Activated T-helper 1 cell treated with anti-CD3 and anti-CD28 coated beads, Interleukin-12 subunit alpha, Interleukin-12 subunit beta, Interleukin-2, Interleukin-4 antibody, amounts not matched to agents 30 ng/mL and 10 ng/mL and 1 ng/mL, durations not matched to agents 14 hours and 24 hours and 36 hours (primary cell): ENCODE measurements at regions not wholly inside any gene's neighbourhood (a gene's known extent, or its start where the extent isn't known, plus 50 kb on each side); places are given as distances from the start of the nearest gene placed in this dataset.

Experiments used
- DNase-seq: peaks from one replicate; pipeline ENCODE4 v3.0.0; 2021; ENCODE audit warnings: low spot score
- H3K27ac Mint-ChIP-seq: one replicate; pipeline ENCODE4 v1.8.0; 2021; ENCODE audit warnings: mild to moderate bottlenecking, mixed read lengths
- H3K27me3 Mint-ChIP-seq: one replicate; pipeline ENCODE4 v1.8.0; 2022; ENCODE audit warnings: mild to moderate bottlenecking, moderate library complexity, mixed read lengths; ENCODE audit not compliant: insufficient read depth
- H3K36me3 Mint-ChIP-seq: one replicate; pipeline ENCODE4 v1.8.0; 2021; ENCODE audit warnings: low read depth, mixed read lengths
- H3K4me1 Mint-ChIP-seq: one replicate; pipeline ENCODE4 v1.8.0; 2021; ENCODE audit warnings: low read depth, mixed read lengths
- H3K4me3 Mint-ChIP-seq: one replicate; pipeline ENCODE4 v1.8.0; 2021; ENCODE audit warnings: mild to moderate bottlenecking, moderate library complexity, mixed read lengths
- H3K9me3 Mint-ChIP-seq: one replicate; pipeline ENCODE4 v1.8.0; 2021; ENCODE audit warnings: mixed read lengths
- intact Hi-C: fragments of 100-400 bp; cut with micrococcal nuclease; formaldehyde crosslinking; loops from one replicate; pipeline ENCODE4 v1.15.1; 2024

- Mint-ChIP-seq H3K36me3 (no peaks in the 10 kb centered on the region), H3K4me1 (no peaks in the 10 kb centered on the region), H3K4me3 (no peak overlapping the region), H3K9me3 (no peaks in the 10 kb centered on the region), H3K27me3 (peaks cover 3% of the 10 kb centered on the region), H3K27ac (no peak overlapping the region)
- intact Hi-C loops, result no loop called here
- DNase-seq, result no peak
Observed at GRCh38 chr5:141784529-141784928, 93.7 kb downstream of the PCDH1 start.

- intact Hi-C loops, result no loop called here
- Mint-ChIP-seq H3K27ac (no peak overlapping the region), H3K36me3 (no peaks in the 10 kb centered on the region), H3K4me3 (no peak overlapping the region), H3K9me3 (no peaks in the 10 kb centered on the region), H3K27me3 (peaks cover 3% of the 10 kb centered on the region), H3K4me1 (peaks cover 2% of the 10 kb centered on the region)
- DNase-seq, result no peak
Observed at GRCh38 chr5:141783947-141784296, 94.3 kb downstream of the PCDH1 start.

DNA sequence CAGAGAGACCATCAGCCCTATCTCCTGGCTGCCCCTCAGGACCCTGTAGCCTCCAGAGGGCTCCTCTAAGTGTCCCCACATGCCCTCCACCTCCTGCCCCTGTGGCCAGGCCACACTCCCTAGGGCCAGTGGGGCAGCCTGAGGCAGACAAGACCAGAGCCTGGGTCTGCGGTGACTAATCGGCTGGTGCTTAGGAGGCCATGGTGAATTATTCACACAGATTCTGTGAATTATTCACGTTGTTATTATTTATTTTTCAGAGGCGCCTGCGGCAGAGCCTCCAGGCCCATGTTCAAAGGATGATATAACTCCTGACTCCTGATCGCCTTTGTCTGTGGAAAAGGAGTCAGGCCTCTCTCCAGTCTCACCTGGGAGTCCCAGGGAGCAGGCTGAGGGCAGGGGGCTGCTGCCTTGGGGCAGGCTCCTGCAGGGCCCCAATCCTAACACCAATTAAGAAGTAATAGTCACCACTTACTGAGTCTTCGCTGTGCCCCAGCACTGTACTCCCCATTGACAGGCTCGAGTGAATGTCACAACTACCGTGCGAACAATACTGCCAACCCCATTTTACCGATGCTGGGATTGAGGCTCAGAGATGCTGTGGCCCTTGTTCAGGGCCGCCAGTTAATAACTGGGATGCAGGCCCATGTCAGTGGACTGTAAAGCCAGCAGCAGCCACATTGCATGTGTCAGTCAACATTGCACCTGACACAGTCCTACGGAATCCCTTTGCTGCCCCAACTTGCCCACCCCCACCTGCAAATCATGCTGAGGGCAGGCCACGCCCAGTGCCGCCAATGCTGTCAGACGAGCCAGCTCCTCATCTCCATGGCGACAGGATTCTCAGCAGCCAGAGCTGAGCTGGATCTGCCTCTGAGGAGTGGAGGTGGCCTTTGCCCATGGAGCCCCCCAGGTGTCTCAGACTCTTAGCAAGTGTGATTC, 94.9 kb downstream of the PCDH1 start:
- Mint-ChIP-seq H3K27ac (no peak overlapping the region), H3K4me3 (no peak overlapping the region), H3K36me3 (no peaks in the 10 kb centered on the region), H3K4me1 (peaks cover 5% of the 10 kb centered on the region), H3K27me3 (peaks cover 6% of the 10 kb centered on the region), H3K9me3 (no peaks in the 10 kb centered on the region)
- no peak for DNase-seq
- intact Hi-C loops, result no loop called here

DNA sequence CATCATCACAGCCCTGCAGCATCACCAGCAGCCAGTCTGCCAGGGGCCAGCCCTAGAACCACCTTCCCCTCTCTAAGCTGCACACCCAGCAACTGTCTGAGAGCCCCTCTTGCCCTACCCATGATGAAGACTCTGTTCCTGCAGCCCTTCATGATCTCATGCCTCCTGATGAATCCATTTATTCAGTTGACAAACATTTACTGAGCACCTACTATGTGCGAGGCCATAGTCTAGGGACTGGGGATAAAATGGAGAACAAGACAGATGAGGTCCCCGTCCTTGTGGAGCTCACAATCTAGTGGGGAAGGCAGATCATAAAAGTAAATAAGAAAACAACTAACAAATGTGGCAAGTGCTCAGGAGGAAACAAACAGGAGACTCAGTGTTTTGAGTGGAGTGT, 96.3 kb downstream of the PCDH1 start:
- H3K27me3 Mint-ChIP-seq, result peaks cover 8% of the 10 kb centered on the region
- H3K36me3 Mint-ChIP-seq, result no peaks in the 10 kb centered on the region
- H3K4me1 Mint-ChIP-seq, result peaks cover 5% of the 10 kb centered on the region
- intact Hi-C loops, result no loop called here
- H3K9me3 Mint-ChIP-seq, result no peaks in the 10 kb centered on the region
- no peak overlapping the region for H3K27ac Mint-ChIP-seq
- DNase-seq, result no peak
- H3K4me3 Mint-ChIP-seq, result no peak overlapping the region

GRCh38 chr5:141780952-141781781, 97.0 kb downstream of the PCDH1 start:
- intact Hi-C loops, result no loop called here
- no peak for DNase-seq
- H3K27ac Mint-ChIP-seq, result no peak overlapping the region
- peaks cover 5% of the 10 kb centered on the region for H3K4me1 Mint-ChIP-seq
- peaks cover 7% of the 10 kb centered on the region for H3K27me3 Mint-ChIP-seq
- H3K36me3 Mint-ChIP-seq, result no peaks in the 10 kb centered on the region
- H3K9me3 Mint-ChIP-seq, result no peaks in the 10 kb centered on the region
- H3K4me3 Mint-ChIP-seq, result no peak overlapping the region

- Mint-ChIP-seq H3K27me3 (peaks cover 7% of the 10 kb centered on the region), H3K4me3 (no peak overlapping the region), H3K9me3 (no peaks in the 10 kb centered on the region), H3K27ac (no peak overlapping the region), H3K36me3 (no peaks in the 10 kb centered on the region), H3K4me1 (peaks cover 5% of the 10 kb centered on the region)
- intact Hi-C loops, result no loop called here
- no peak for DNase-seq
Observed at GRCh38 chr5:141780240-141780951, 97.8 kb downstream of the PCDH1 start.

- Mint-ChIP-seq H3K9me3 (no peaks in the 10 kb centered on the region), H3K4me3 (no peak overlapping the region), H3K36me3 (no peaks in the 10 kb centered on the region), H3K27me3 (peaks cover 7% of the 10 kb centered on the region), H3K4me1 (peaks cover 5% of the 10 kb centered on the region), H3K27ac (no peak overlapping the region)
- intact Hi-C loops, result no loop called here
- DNase-seq, result no peak
Observed at GRCh38 chr5:141779503-141779973, 97.5 kb upstream of the ARAP3 start.

DNA sequence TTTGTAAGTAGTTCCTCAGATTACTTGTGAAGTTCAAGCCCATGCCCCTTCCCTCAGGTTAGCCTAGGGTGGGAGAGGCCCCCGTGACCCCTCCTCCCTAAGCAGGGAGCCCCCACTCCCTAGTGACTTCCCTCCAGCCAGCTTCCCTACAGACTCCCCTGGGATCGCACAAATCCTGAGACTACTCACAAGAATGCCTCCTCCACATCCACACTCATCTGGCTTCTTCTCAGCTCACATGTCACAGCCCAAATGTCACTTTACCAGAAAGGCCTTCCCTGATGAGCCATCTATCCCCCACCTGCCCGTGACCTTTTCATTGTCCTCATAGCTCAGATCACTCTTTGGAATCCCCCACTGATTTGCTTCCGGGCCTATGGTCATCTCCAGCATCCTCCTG, 96.7 kb upstream of the ARAP3 start:
- Mint-ChIP-seq H3K9me3 (no peaks in the 10 kb centered on the region), H3K4me3 (no peak overlapping the region), H3K4me1 (peaks cover 5% of the 10 kb centered on the region), H3K27me3 (peaks cover 7% of the 10 kb centered on the region), H3K27ac (no peak overlapping the region), H3K36me3 (no peaks in the 10 kb centered on the region)
- no peak for DNase-seq
- intact Hi-C loops, result no loop called here

- peaks cover 5% of the 10 kb centered on the region for H3K4me1 Mint-ChIP-seq
- no peak overlapping the region for H3K4me3 Mint-ChIP-seq
Observed at GRCh38 chr5:141778206-141778605, 96.2 kb upstream of the ARAP3 start.

DNA sequence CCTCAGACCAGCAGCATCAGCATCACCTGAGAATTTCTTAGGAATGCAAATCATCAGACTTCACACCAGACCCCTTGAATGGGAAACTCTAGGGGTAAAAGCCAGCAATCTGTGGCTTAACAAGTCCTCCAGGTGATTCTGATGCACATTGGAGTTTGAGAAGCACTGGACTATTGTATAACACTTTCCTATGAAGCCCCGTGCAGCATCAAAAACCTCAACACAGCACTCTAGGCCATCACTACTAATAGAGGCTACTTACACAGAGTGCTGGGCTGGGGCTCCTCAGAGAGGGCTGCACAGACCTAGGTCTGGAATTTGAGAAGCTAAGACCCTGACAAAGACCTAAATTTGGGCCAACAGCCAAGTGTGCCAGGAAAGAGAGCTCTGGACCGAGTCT, 95.7 kb upstream of the ARAP3 start:
- no peak for DNase-seq

More at GRCh38 chr5:141778206-141778605, 96.2 kb upstream of the ARAP3 start:
- intact Hi-C loops, result no loop called here
- Mint-ChIP-seq H3K27ac (no peak overlapping the region), H3K9me3 (no peaks in the 10 kb centered on the region), H3K27me3 (peaks cover 7% of the 10 kb centered on the region), H3K36me3 (no peaks in the 10 kb centered on the region)
- DNase-seq, result no peak

DNA sequence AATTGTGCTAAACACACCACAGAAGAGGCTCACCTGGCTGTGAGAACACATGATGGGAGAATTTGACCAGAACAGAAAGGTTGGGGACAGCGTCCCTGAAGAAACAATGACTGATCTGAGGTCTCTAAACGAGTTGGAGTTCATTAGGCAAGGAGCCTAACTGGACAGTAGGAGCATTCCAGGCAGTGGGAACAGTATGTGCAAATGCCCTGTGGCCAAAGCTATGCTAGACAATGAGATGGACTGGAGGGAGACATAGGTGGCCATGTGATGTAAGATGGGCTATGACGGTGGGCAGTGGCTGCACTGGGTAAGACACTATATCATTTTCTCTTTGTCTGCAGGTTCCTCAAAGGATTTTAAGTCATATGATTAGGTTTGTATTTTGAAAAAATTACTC, 95.1 kb upstream of the ARAP3 start:
- Mint-ChIP-seq H3K4me3 (no peak overlapping the region), H3K9me3 (no peaks in the 10 kb centered on the region), H3K36me3 (no peaks in the 10 kb centered on the region), H3K4me1 (peaks cover 5% of the 10 kb centered on the region), H3K27me3 (peaks cover 7% of the 10 kb centered on the region), H3K27ac (no peak overlapping the region)
- no peak for DNase-seq
- intact Hi-C loops, result no loop called here

More for the DNA sequence above, 95.7 kb upstream of the ARAP3 start:
- H3K27ac Mint-ChIP-seq, result no peak overlapping the region
- H3K36me3 Mint-ChIP-seq, result no peaks in the 10 kb centered on the region
- H3K4me3 Mint-ChIP-seq, result no peak overlapping the region
- intact Hi-C loops, result no loop called here
- H3K9me3 Mint-ChIP-seq, result no peaks in the 10 kb centered on the region
- H3K27me3 Mint-ChIP-seq, result peaks cover 7% of the 10 kb centered on the region
- H3K4me1 Mint-ChIP-seq, result peaks cover 5% of the 10 kb centered on the region

DNA sequence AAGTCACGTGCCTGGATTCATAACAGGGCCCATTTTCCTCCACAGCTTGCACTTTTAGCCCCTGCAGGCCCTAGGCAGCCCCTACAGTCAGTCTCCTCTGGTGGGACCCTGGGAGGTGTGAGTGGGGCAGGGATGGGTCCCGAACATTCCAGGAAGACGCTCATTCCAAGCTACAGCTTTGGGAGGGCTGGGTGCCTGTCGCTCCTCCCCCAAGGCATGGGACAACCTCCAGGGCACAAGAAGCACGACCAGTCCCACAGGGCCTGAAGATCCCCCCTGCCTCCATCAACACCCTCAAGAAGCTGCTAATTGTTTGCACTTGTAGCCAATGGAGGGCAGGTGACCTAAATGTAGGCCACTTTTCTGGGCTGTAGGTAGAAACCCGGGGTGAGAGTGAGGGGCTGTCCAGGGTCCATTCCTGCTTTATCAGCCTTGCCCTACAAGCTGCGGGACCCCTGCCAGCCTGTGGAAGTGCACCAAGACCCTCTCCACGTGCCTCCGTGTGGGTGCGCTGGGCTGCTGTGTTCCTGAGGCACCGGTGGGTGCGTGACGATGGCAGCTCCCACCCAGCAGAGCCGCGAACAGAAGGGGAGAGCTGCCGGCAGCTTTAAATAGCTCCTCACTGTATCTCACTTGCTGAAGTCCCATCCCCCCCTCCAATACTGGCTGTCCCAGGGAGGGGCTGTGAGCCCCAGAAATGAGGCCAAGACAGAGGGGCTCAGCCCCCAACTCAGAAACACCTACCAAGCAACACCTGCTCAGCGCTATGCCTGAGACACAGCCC, 91.9 kb upstream of the ARAP3 start:
- Mint-ChIP-seq H3K4me1 (peaks cover 3% of the 10 kb centered on the region), H3K9me3 (no peaks in the 10 kb centered on the region), H3K27ac (no peak overlapping the region), H3K36me3 (no peaks in the 10 kb centered on the region), H3K27me3 (peaks cover 5% of the 10 kb centered on the region), H3K4me3 (no peak overlapping the region)
- intact Hi-C loops, result no loop called here
- DNase-seq, result no peak
